ENCODE measurements at regions not wholly inside any gene's neighbourhood (a gene's known extent, or its start where the extent isn't known, plus 50 kb on each side); places are given as distances from the start of the nearest gene placed in this dataset.

DNA sequence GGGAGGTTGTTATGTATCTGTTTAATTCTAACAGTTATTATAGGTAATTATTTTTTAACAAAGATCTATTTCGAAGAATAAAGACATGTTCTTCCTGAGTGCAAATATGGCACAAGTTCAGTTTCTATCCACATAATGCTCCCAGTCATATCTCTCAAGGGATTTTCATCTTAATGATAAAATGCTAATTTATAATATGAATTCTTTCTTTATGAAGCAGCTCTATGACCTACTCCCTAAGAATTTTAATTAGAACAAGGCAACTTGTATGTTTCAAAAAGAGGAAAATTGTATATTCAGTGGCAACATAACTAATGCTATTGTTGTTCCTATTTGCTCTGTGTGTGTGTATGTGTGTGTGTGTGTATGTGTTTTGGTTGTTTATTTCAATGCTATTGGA lies 1222.1 kb upstream of the NCAM2 start (continued):
- TF ChIP-seq, protein P1, sequence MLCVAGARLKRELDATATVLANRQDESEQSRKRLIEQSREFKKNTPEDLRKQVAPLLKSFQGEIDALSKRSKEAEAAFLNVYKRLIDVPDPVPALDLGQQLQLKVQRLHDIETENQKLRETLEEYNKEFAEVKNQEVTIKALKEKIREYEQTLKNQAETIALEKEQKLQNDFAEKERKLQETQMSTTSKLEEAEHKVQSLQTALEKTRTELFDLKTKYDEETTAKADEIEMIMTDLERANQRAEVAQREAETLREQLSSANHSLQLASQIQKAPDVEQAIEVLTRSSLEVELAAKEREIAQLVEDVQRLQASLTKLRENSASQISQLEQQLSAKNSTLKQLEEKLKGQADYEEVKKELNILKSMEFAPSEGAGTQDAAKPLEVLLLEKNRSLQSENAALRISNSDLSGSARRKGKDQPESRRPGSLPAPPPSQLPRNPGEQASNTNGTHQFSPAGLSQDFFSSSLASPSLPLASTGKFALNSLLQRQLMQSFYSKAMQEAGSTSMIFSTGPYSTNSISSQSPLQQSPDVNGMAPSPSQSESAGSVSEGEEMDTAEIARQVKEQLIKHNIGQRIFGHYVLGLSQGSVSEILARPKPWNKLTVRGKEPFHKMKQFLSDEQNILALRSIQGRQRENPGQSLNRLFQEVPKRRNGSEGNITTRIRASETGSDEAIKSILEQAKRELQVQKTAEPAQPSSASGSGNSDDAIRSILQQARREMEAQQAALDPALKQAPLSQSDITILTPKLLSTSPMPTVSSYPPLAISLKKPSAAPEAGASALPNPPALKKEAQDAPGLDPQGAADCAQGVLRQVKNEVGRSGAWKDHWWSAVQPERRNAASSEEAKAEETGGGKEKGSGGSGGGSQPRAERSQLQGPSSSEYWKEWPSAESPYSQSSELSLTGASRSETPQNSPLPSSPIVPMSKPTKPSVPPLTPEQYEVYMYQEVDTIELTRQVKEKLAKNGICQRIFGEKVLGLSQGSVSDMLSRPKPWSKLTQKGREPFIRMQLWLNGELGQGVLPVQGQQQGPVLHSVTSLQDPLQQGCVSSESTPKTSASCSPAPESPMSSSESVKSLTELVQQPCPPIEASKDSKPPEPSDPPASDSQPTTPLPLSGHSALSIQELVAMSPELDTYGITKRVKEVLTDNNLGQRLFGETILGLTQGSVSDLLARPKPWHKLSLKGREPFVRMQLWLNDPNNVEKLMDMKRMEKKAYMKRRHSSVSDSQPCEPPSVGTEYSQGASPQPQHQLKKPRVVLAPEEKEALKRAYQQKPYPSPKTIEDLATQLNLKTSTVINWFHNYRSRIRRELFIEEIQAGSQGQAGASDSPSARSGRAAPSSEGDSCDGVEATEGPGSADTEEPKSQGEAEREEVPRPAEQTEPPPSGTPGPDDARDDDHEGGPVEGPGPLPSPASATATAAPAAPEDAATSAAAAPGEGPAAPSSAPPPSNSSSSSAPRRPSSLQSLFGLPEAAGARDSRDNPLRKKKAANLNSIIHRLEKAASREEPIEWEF (CRISPR knock-in tag; IDR thresholded peaks at IDR 0.05): no peak
- TF ChIP-seq TCF7 (IDR thresholded peaks at IDR 0.05; ENCODE audit: borderline replicate concordance): no peak
- no peak for TF ChIP-seq PHF21A (IDR thresholded peaks at IDR 0.05; ENCODE audit: borderline replicate concordance, low read depth)
- no peak for TF ChIP-seq L3MBTL2 (IDR thresholded peaks at IDR 0.05)
- TF ChIP-seq ZZZ3 (IDR thresholded peaks at IDR 0.05): no peak
- TF ChIP-seq NR1H2 (CRISPR knock-in tag; IDR thresholded peaks at IDR 0.05): no peak

Data from K562 (cell line).